ENCODE measurements at regions not wholly inside any gene's neighbourhood (a gene's known extent, or its start where the extent isn't known, plus 50 kb on each side); places are given as distances from the start of the nearest gene placed in this dataset.

- Histone ChIP-seq H3K36me3 (ENCODE audit: control insufficient read depth, insufficient read depth, low read length) (no peaks in the 10 kb centered on the region), H3K9me3 (ENCODE audit: control insufficient read depth, insufficient read depth, low read length) (no peaks in the 10 kb centered on the region), H3K27me3 (ENCODE audit: control insufficient read depth, insufficient read depth, low read length) (no peaks in the 10 kb centered on the region), H3K27ac (ENCODE audit: low read depth, low read length) (no peak overlapping the region), H3K4me1 (ENCODE audit: control insufficient read depth, insufficient read depth, low read length) (no peaks in the 10 kb centered on the region), H3K9ac (ENCODE audit: low read depth, low read length) (no peak overlapping the region), H3K4me3 (ENCODE audit: low read depth, low read length) (no peak overlapping the region)
Measured at GRCh38 chr6:148682252-148682651, 64.6 kb upstream of the UST start.

- Histone ChIP-seq H3K4me3 (ENCODE audit: low read depth, low read length) (no peak overlapping the region), H3K9me3 (ENCODE audit: control insufficient read depth, insufficient read depth, low read length) (no peaks in the 10 kb centered on the region), H3K27ac (ENCODE audit: low read depth, low read length) (no peak overlapping the region), H3K9ac (ENCODE audit: low read depth, low read length) (no peak overlapping the region), H3K36me3 (ENCODE audit: control insufficient read depth, insufficient read depth, low read length) (no peaks in the 10 kb centered on the region), H3K27me3 (ENCODE audit: control insufficient read depth, insufficient read depth, low read length) (no peaks in the 10 kb centered on the region), H3K4me1 (ENCODE audit: control insufficient read depth, insufficient read depth, low read length) (no peaks in the 10 kb centered on the region)
Measured at GRCh38 chr6:148682990-148683389, 63.8 kb upstream of the UST start.

- Histone ChIP-seq H3K27me3 (ENCODE audit: control insufficient read depth, insufficient read depth, low read length) (no peaks in the 10 kb centered on the region), H3K4me3 (ENCODE audit: low read depth, low read length) (no peak overlapping the region), H3K9ac (ENCODE audit: low read depth, low read length) (no peak overlapping the region), H3K9me3 (ENCODE audit: control insufficient read depth, insufficient read depth, low read length) (no peaks in the 10 kb centered on the region), H3K27ac (ENCODE audit: low read depth, low read length) (no peak overlapping the region), H3K36me3 (ENCODE audit: control insufficient read depth, insufficient read depth, low read length) (no peaks in the 10 kb centered on the region), H3K4me1 (ENCODE audit: control insufficient read depth, insufficient read depth, low read length) (no peaks in the 10 kb centered on the region)
Measured at GRCh38 chr6:148689168-148689567, 57.7 kb upstream of the UST start.

- Histone ChIP-seq H3K9me3 (ENCODE audit: control insufficient read depth, insufficient read depth, low read length) (no peaks in the 10 kb centered on the region), H3K27ac (ENCODE audit: low read depth, low read length) (no peak overlapping the region), H3K4me3 (ENCODE audit: low read depth, low read length) (no peak overlapping the region), H3K36me3 (ENCODE audit: control insufficient read depth, insufficient read depth, low read length) (no peaks in the 10 kb centered on the region), H3K4me1 (ENCODE audit: control insufficient read depth, insufficient read depth, low read length) (no peaks in the 10 kb centered on the region), H3K27me3 (ENCODE audit: control insufficient read depth, insufficient read depth, low read length) (no peaks in the 10 kb centered on the region), H3K9ac (ENCODE audit: low read depth, low read length) (no peak overlapping the region)
Measured at GRCh38 chr6:148693882-148694484, 52.8 kb upstream of the UST start.

All from HUES48 (cell line).